Activated CD8-positive, alpha-beta memory T cell treated with anti-CD3 and anti-CD28 coated beads, Interleukin-2, amount 50 U/mL, for 1 hour (primary cell): ENCODE measurements at regions not wholly inside any gene's neighbourhood (a gene's known extent, or its start where the extent isn't known, plus 50 kb on each side); places are given as distances from the start of the nearest gene placed in this dataset.

Experiments
- DNase-seq: peaks from one replicate; pipeline ENCODE4 v3.0.0-alpha.2; 2020; ENCODE audit errors: extremely low read depth

GRCh38 chr2:147468963-147469362 lies 375.9 kb upstream of the ACVR2A start:
- no peak for DNase-seq

- DNase-seq = no peak
Observed at GRCh38 chr2:147468349-147468748, 376.5 kb upstream of the ACVR2A start.

- DNase-seq = no peak
Observed at GRCh38 chr2:147467441-147467840, 377.4 kb upstream of the ACVR2A start.

- no peak for DNase-seq
Observed at GRCh38 chr2:147464737-147465357, 380.0 kb upstream of the ACVR2A start.

- DNase-seq = no peak
Observed at GRCh38 chr2:147463881-147464520, 380.8 kb upstream of the ACVR2A start.

- no peak for DNase-seq
Observed at GRCh38 chr2:147460155-147460554, 384.7 kb upstream of the ACVR2A start.

- DNase-seq = no peak
Observed at GRCh38 chr2:147456779-147457178, 388.1 kb upstream of the ACVR2A start.

- no peak for DNase-seq
Observed at GRCh38 chr2:147451902-147452515, 392.8 kb upstream of the ACVR2A start.

GRCh38 chr2:147450661-147451510 lies 393.9 kb upstream of the ACVR2A start:
- no peak for DNase-seq

- DNase-seq = no peak
Observed at GRCh38 chr2:147449323-147449991, 395.4 kb upstream of the ACVR2A start.

- no peak for DNase-seq
Observed at GRCh38 chr2:147442816-147443215, 402.0 kb upstream of the ACVR2A start.

- no peak for DNase-seq
Observed at GRCh38 chr2:147441182-147441581, 403.6 kb upstream of the ACVR2A start.

- DNase-seq = no peak
Observed at GRCh38 chr2:147440734-147441133, 404.1 kb upstream of the ACVR2A start.

- no peak for DNase-seq
Observed at GRCh38 chr2:147439986-147440385, 404.8 kb upstream of the ACVR2A start.

GRCh38 chr2:147438882-147439281 lies 405.9 kb upstream of the ACVR2A start:
- DNase-seq = no peak

GRCh38 chr2:147433822-147434221 lies 411.0 kb upstream of the ACVR2A start:
- no peak for DNase-seq

GRCh38 chr2:147430408-147430807 lies 414.4 kb upstream of the ACVR2A start:
- DNase-seq = no peak

GRCh38 chr2:147428120-147428747 lies 416.6 kb upstream of the ACVR2A start:
- DNase-seq = no peak

GRCh38 chr2:147425437-147426029 lies 419.3 kb upstream of the ACVR2A start:
- DNase-seq = no peak

GRCh38 chr2:147424766-147425165 lies 420.1 kb upstream of the ACVR2A start:
- no peak for DNase-seq
